ENCODE measurements at regions not wholly inside any gene's neighbourhood (a gene's known extent, or its start where the extent isn't known, plus 50 kb on each side); places are given as distances from the start of the nearest gene placed in this dataset.

DNA sequence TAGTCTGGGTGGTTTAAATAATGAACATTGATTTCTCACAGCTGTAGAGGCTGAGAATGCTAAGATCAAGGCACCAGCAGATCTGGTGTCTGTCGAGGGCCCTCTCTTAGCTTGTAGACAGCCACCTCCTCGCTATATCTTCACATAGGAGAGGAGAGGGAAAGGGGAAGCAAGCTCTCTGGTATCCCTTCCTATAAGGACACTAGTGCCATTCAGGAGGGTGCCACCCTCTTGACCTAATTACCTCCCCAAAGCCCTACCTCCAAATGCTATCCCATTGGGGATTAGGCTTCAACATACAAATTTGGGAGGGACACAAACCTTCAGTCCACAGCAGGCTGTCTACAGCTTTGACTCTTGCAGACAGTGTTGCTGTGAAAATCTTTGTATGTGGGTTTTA, 76.7 kb downstream of the BOLA3 start:
- dilution Hi-C loops (cut with MboI; ENCODE audit: extremely low pct_ligation_motif_present, low sequenced_read_pairs) (no loop called here), intact Hi-C loops (cut with micrococcal nuclease) (no loop called here)
- no peak for FAIRE-seq
- Histone ChIP-seq H3K9me1 (replicated peaks; ENCODE audit: control insufficient read depth, extremely low read depth, insufficient read depth, low read length) (no peaks in the 10 kb centered on the region), H2AFZ (ENCODE audit: low read depth, low read length) (no peak overlapping the region), H3K4me2 (ENCODE audit: insufficient read depth, low read length) (no peak overlapping the region), H3K9ac (replicated peaks; ENCODE audit: extremely low read depth, insufficient read depth, low read length) (no peak overlapping the region), H3K4me3 (replicated peaks in 1 of 3; ENCODE audit: insufficient read depth in 1 of 3, low read depth in 1 of 3, low read length in 3 of 3) (no peak overlapping the region), H3K9me3 (replicated peaks; ENCODE audit: control insufficient read depth, insufficient read depth, low read length) (no peaks in the 10 kb centered on the region), H3K4me1 (ENCODE audit: control insufficient read depth, extremely low read depth, insufficient read depth, low read length) (no peaks in the 10 kb centered on the region), H3K36me3 (ENCODE audit: control insufficient read depth in 2 of 2, extremely low read depth in 1 of 2, insufficient read depth in 2 of 2, low read length in 2 of 2) (peaks cover 0 to 2% of the 10 kb centered on the region in 2 experiments), H3K27me3 (ENCODE audit: control insufficient read depth in 2 of 2, insufficient read depth in 2 of 2, low read length in 2 of 2) (no peaks in the 10 kb centered on the region), H3K79me2 (ENCODE audit: control insufficient read depth, insufficient read depth, low read length) (peaks cover 4% of the 10 kb centered on the region), H3K27ac (ENCODE audit: insufficient read depth, low read depth, low read length) (no peak overlapping the region), H4K20me1 (replicated peaks; ENCODE audit: control insufficient read depth, extremely low read depth, insufficient read depth, low read length) (no peaks in the 10 kb centered on the region)
- ChIA-PET POLR2A (no interaction called here), CTCF (no interaction called here)
- no TSS peak for BruUV-seq (replicated peaks)
- TF ChIP-seq, protein P1, sequence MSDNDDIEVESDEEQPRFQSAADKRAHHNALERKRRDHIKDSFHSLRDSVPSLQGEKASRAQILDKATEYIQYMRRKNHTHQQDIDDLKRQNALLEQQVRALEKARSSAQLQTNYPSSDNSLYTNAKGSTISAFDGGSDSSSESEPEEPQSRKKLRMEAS (IDR thresholded peaks at IDR 0.05; ENCODE audit: insufficient read depth, insufficient read length), result no peak
- TF ChIP-seq POLR2AphosphoS5 (IDR thresholded peaks at IDR 0.05; ENCODE audit: insufficient read depth, low read depth, low read length), result no peak
- TF ChIP-seq, protein P2, sequence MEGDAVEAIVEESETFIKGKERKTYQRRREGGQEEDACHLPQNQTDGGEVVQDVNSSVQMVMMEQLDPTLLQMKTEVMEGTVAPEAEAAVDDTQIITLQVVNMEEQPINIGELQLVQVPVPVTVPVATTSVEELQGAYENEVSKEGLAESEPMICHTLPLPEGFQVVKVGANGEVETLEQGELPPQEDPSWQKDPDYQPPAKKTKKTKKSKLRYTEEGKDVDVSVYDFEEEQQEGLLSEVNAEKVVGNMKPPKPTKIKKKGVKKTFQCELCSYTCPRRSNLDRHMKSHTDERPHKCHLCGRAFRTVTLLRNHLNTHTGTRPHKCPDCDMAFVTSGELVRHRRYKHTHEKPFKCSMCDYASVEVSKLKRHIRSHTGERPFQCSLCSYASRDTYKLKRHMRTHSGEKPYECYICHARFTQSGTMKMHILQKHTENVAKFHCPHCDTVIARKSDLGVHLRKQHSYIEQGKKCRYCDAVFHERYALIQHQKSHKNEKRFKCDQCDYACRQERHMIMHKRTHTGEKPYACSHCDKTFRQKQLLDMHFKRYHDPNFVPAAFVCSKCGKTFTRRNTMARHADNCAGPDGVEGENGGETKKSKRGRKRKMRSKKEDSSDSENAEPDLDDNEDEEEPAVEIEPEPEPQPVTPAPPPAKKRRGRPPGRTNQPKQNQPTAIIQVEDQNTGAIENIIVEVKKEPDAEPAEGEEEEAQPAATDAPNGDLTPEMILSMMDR (IDR thresholded peaks at IDR 0.05; ENCODE audit: extremely low read depth in 1 of 2, insufficient read depth in 1 of 2, low read depth in 1 of 2, low read length in 2 of 2), result no peak
- no peak for TF ChIP-seq GATA2 (IDR thresholded peaks at IDR 0.05; ENCODE audit: insufficient read depth, insufficient read length, low read depth, low read length)
- no peak for TF ChIP-seq EZH2 (IDR thresholded peaks at IDR 0.05; ENCODE audit: borderline replicate concordance, low read depth, low read length, severe bottlenecking)
- no peak for TF ChIP-seq JUN (IDR thresholded peaks at IDR 0.05; ENCODE audit: borderline replicate concordance, insufficient read depth, insufficient read length, low read depth)
- TF ChIP-seq MYC (IDR thresholded peaks at IDR 0.05; ENCODE audit: low read depth, low read length), result no peak
- TF ChIP-seq POLR2A (IDR thresholded peaks at IDR 0.05; ENCODE audit: low read depth, low read length), result no peak
- no peak for TF ChIP-seq FOS (IDR thresholded peaks at IDR 0.05; ENCODE audit: borderline replicate concordance, insufficient read depth, low read length)
- no peak for DNase-seq (ENCODE audit: low read depth, low spot score)
